ENCODE measurements at regions not wholly inside any gene's neighbourhood (a gene's known extent, or its start where the extent isn't known, plus 50 kb on each side); places are given as distances from the start of the nearest gene placed in this dataset.

DNA sequence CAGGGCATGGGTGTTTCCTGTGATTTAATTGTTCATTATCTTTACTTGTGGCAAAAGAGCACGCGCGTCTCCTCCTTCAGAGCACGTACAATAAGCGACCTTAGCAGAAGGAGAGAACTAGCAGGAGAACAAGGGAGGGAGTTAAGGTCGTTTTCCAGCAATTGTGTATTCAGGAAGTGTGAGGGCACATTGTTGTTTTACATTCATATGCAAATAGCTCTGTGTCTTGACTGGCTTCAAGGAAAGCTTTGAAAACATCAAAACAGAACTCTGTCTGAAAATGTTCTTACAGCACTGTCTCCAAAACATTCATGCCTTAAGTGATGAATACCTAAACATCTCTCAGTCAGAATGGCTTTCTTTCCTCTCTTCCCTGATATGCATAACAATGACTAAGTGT lies 499.1 kb downstream of the ACTR3B start:
- TF ChIP-seq, protein P1, sequence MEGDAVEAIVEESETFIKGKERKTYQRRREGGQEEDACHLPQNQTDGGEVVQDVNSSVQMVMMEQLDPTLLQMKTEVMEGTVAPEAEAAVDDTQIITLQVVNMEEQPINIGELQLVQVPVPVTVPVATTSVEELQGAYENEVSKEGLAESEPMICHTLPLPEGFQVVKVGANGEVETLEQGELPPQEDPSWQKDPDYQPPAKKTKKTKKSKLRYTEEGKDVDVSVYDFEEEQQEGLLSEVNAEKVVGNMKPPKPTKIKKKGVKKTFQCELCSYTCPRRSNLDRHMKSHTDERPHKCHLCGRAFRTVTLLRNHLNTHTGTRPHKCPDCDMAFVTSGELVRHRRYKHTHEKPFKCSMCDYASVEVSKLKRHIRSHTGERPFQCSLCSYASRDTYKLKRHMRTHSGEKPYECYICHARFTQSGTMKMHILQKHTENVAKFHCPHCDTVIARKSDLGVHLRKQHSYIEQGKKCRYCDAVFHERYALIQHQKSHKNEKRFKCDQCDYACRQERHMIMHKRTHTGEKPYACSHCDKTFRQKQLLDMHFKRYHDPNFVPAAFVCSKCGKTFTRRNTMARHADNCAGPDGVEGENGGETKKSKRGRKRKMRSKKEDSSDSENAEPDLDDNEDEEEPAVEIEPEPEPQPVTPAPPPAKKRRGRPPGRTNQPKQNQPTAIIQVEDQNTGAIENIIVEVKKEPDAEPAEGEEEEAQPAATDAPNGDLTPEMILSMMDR (IDR thresholded peaks at IDR 0.05) = no peak
- TF ChIP-seq ZNF121 (CRISPR knock-in tag; IDR thresholded peaks at IDR 0.05) (no peak), NR2C2 (CRISPR knock-in tag; IDR thresholded peaks at IDR 0.05) (no peak), ETV6 (CRISPR knock-in tag; IDR thresholded peaks at IDR 0.05) (no peak), TEAD4 (CRISPR knock-in tag; IDR thresholded peaks at IDR 0.05) (no peak), IRF2 (CRISPR knock-in tag; IDR thresholded peaks at IDR 0.05; ENCODE audit: borderline replicate concordance, low read depth) (no peak)
- TF ChIP-seq, protein P2, sequence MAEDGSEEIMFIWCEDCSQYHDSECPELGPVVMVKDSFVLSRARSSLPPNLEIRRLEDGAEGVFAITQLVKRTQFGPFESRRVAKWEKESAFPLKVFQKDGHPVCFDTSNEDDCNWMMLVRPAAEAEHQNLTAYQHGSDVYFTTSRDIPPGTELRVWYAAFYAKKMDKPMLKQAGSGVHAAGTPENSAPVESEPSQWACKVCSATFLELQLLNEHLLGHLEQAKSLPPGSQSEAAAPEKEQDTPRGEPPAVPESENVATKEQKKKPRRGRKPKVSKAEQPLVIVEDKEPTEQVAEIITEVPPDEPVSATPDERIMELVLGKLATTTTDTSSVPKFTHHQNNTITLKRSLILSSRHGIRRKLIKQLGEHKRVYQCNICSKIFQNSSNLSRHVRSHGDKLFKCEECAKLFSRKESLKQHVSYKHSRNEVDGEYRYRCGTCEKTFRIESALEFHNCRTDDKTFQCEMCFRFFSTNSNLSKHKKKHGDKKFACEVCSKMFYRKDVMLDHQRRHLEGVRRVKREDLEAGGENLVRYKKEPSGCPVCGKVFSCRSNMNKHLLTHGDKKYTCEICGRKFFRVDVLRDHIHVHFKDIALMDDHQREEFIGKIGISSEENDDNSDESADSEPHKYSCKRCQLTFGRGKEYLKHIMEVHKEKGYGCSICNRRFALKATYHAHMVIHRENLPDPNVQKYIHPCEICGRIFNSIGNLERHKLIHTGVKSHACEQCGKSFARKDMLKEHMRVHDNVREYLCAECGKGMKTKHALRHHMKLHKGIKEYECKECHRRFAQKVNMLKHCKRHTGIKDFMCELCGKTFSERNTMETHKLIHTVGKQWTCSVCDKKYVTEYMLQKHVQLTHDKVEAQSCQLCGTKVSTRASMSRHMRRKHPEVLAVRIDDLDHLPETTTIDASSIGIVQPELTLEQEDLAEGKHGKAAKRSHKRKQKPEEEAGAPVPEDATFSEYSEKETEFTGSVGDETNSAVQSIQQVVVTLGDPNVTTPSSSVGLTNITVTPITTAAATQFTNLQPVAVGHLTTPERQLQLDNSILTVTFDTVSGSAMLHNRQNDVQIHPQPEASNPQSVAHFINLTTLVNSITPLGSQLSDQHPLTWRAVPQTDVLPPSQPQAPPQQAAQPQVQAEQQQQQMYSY (CRISPR knock-in tag; IDR thresholded peaks at IDR 0.05) = no peak
- TF ChIP-seq, protein P3, sequence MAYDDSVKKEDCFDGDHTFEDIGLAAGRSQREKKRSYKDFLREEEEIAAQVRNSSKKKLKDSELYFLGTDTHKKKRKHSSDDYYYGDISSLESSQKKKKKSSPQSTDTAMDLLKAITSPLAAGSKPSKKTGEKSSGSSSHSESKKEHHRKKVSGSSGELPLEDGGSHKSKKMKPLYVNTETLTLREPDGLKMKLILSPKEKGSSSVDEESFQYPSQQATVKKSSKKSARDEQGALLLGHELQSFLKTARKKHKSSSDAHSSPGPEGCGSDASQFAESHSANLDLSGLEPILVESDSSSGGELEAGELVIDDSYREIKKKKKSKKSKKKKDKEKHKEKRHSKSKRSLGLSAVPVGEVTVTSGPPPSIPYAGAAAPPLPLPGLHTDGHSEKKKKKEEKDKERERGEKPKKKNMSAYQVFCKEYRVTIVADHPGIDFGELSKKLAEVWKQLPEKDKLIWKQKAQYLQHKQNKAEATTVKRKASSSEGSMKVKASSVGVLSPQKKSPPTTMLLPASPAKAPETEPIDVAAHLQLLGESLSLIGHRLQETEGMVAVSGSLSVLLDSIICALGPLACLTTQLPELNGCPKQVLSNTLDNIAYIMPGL (CRISPR knock-in tag; IDR thresholded peaks at IDR 0.05) = no peak

Measured in WTC11 (cell line).